ENCODE measurements at regions not wholly inside any gene's neighbourhood (a gene's known extent, or its start where the extent isn't known, plus 50 kb on each side); places are given as distances from the start of the nearest gene placed in this dataset.

DNA sequence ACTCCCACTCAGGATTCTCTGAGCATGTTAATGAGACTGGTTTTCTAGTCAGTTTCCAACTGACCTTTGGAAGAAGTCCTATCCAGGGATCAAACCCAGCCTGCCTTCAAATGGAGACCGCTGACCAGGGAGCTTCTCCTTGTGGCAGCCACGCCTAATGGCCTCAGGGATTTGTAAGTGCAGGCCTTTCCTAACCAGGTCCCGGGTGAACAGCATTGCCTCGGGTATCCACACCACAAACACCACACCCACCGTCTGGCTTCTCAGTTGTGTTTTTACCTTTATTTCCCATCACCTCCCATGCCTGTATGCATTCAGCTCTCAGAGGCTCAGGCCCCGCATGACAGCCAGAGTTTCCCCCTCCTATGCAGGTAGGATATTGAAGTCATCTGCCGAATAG, 406.3 kb upstream of the HS6ST1 start:
- H3K4me1 ChIP-seq (ENCODE audit: insufficient read depth, low read length) = no peaks in the 10 kb centered on the region
- no peak overlapping the region for H3K9ac ChIP-seq (ENCODE audit: insufficient read depth, low read depth, low read length)
- intact Hi-C loops (cut with micrococcal nuclease; ENCODE audit: unreplicated experiment) (loop anchor here (5.0 kb wide), 1 partner anchor 728 kb away; no protein-coding TSS in a partner anchor), in situ Hi-C loops (cut with HindIII; ENCODE audit: extremely low pct_ligation_motif_present, low pct_unique_long_range_greater_than_20kb) (loop anchor here (25.0 kb wide), 1 partner anchor 663 kb away; no protein-coding TSS in a partner anchor)
- H3K79me2 ChIP-seq (ENCODE audit: insufficient read depth, low read length) = no peaks in the 10 kb centered on the region
- 0 out of 5 replicates have a peak, but pooled peaks cover 0 to 6% of the 10 kb centered on the region in 2 experiments for H3K27me3 ChIP-seq (ENCODE audit: control insufficient read depth in 1 of 2, insufficient read depth in 2 of 2, low read length in 2 of 2)
- H3K9me3 ChIP-seq (ENCODE audit: low read length) = no peaks in the 10 kb centered on the region
- ChIA-PET POLR2A (no interaction called here), CTCF (ENCODE audit: low intra/inter-chr PET ratio, low total read pairs) (no interaction called here)
- no peak overlapping the region for H2AFZ ChIP-seq (ENCODE audit: low read length)
- no peak overlapping the region for H3K27ac ChIP-seq (ENCODE audit: extremely low read length, insufficient read depth, low read length)
- H4K20me1 ChIP-seq (ENCODE audit: insufficient read depth, low read length) = 0 out of 2 replicates have a peak, but pooled peaks cover 4% of the 10 kb centered on the region
- H3K4me2 ChIP-seq (ENCODE audit: low read depth, low read length) = no peak overlapping the region
- FAIRE-seq (no peak), ATAC-seq (no peak), DNase-seq (ENCODE audit: low spot score) (no peak)
- no TSS peak for BruUV-seq (replicated peaks)
- no peak overlapping the region for H3K4me3 ChIP-seq (replicated peaks in 1 of 3; ENCODE audit: insufficient read depth in 1 of 3, low read depth in 2 of 3, low read length in 3 of 3)
- 38% methylated on average over 7 of the region's 7 CpGs for WGBS (ENCODE audit: low lambda C conversion rate)
- H3K36me3 ChIP-seq (replicated peaks in 1 of 2; ENCODE audit: control insufficient read depth in 1 of 2, insufficient read depth in 2 of 2, low read length in 2 of 2) = no peaks in the 10 kb centered on the region
- TF ChIP-seq, protein P1, sequence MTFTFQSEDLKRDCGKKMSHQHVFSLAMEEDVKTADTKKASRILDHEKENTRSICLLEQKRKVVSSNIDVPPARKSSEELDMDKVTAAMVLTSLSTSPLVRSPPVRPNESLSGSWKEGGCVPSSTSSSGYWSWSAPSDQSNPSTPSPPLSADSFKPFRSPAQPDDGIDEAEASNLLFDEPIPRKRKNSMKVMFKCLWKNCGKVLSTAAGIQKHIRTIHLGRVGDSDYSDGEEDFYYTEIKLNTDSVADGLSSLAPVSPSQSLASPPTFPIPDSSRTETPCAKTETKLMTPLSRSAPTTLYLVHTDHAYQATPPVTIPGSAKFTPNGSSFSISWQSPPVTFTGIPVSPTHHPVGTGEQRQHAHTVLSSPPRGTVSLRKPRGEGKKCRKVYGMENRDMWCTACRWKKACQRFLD (CRISPR knock-in tag; IDR thresholded peaks at IDR 0.05; ENCODE audit: borderline replicate concordance) = no peak
- no peak for TF ChIP-seq ZNF678 (CRISPR knock-in tag; IDR thresholded peaks at IDR 0.05)
- TF ChIP-seq, protein P2, sequence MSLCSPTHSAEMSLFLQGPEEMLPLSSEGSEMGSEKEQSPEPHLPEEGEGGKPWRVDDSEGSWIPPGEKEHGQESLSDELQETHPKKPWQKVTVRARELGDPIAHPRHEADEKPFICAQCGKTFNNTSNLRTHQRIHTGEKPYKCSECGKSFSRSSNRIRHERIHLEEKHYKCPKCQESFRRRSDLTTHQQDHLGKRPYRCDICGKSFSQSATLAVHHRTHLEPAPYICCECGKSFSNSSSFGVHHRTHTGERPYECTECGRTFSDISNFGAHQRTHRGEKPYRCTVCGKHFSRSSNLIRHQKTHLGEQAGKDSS (CRISPR knock-in tag; IDR thresholded peaks at IDR 0.05; ENCODE audit: borderline replicate concordance, low read depth) = no peak
- no peak for TF ChIP-seq SUZ12 (IDR thresholded peaks at IDR 0.05; ENCODE audit: low read depth, low read length)
- TF ChIP-seq ZNF672 (CRISPR knock-in tag; IDR thresholded peaks at IDR 0.05) = no peak
- no peak for TF ChIP-seq ZNF33A (CRISPR knock-in tag; IDR thresholded peaks at IDR 0.05; ENCODE audit: borderline replicate concordance)
- no peak for TF ChIP-seq HDAC1 (CRISPR knock-in tag; IDR thresholded peaks at IDR 0.05)
- no peak for TF ChIP-seq NFKB2 (CRISPR knock-in tag; IDR thresholded peaks at IDR 0.05; ENCODE audit: borderline replicate concordance)
- TF ChIP-seq, protein P3, sequence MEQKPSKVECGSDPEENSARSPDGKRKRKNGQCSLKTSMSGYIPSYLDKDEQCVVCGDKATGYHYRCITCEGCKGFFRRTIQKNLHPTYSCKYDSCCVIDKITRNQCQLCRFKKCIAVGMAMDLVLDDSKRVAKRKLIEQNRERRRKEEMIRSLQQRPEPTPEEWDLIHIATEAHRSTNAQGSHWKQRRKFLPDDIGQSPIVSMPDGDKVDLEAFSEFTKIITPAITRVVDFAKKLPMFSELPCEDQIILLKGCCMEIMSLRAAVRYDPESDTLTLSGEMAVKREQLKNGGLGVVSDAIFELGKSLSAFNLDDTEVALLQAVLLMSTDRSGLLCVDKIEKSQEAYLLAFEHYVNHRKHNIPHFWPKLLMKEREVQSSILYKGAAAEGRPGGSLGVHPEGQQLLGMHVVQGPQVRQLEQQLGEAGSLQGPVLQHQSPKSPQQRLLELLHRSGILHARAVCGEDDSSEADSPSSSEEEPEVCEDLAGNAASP (CRISPR knock-in tag; IDR thresholded peaks at IDR 0.05; ENCODE audit: borderline replicate concordance) = no peak
- TF ChIP-seq DNMT3B (CRISPR knock-in tag; conservative IDR thresholded peaks at IDR 0.05) = no peak
- no peak for TF ChIP-seq ZSCAN12 (CRISPR knock-in tag; IDR thresholded peaks at IDR 0.05)
- TF ChIP-seq ZNF441 (CRISPR knock-in tag; IDR thresholded peaks at IDR 0.05; ENCODE audit: borderline replicate concordance) = no peak
- TF ChIP-seq, protein P4, sequence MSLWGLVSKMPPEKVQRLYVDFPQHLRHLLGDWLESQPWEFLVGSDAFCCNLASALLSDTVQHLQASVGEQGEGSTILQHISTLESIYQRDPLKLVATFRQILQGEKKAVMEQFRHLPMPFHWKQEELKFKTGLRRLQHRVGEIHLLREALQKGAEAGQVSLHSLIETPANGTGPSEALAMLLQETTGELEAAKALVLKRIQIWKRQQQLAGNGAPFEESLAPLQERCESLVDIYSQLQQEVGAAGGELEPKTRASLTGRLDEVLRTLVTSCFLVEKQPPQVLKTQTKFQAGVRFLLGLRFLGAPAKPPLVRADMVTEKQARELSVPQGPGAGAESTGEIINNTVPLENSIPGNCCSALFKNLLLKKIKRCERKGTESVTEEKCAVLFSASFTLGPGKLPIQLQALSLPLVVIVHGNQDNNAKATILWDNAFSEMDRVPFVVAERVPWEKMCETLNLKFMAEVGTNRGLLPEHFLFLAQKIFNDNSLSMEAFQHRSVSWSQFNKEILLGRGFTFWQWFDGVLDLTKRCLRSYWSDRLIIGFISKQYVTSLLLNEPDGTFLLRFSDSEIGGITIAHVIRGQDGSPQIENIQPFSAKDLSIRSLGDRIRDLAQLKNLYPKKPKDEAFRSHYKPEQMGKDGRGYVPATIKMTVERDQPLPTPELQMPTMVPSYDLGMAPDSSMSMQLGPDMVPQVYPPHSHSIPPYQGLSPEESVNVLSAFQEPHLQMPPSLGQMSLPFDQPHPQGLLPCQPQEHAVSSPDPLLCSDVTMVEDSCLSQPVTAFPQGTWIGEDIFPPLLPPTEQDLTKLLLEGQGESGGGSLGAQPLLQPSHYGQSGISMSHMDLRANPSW (CRISPR knock-in tag; IDR thresholded peaks at IDR 0.05; ENCODE audit: borderline replicate concordance) = no peak
- no peak for TF ChIP-seq NR2F6 (IDR thresholded peaks at IDR 0.05)
- no peak for TF ChIP-seq NR2F6 (CRISPR knock-in tag; IDR thresholded peaks at IDR 0.05)
- TF ChIP-seq, protein P5, sequence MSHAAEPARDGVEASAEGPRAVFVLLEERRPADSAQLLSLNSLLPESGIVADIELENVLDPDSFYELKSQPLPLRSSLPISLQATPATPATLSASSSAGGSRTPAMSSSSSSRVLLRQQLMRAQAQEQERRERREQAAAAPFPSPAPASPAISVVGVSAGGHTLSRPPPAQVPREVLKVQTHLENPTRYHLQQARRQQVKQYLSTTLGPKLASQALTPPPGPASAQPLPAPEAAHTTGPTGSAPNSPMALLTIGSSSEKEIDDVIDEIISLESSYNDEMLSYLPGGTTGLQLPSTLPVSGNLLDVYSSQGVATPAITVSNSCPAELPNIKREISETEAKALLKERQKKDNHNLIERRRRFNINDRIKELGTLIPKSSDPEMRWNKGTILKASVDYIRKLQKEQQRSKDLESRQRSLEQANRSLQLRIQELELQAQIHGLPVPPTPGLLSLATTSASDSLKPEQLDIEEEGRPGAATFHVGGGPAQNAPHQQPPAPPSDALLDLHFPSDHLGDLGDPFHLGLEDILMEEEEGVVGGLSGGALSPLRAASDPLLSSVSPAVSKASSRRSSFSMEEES (CRISPR knock-in tag; IDR thresholded peaks at IDR 0.05) = no peak
- TF ChIP-seq ERF (CRISPR knock-in tag; IDR thresholded peaks at IDR 0.05) = no peak
- TF ChIP-seq ZNF589 (CRISPR knock-in tag; conservative IDR thresholded peaks at IDR 0.05) = no peak
